ENCODE measurements at regions not wholly inside any gene's neighbourhood (a gene's known extent, or its start where the extent isn't known, plus 50 kb on each side); places are given as distances from the start of the nearest gene placed in this dataset.

DNA sequence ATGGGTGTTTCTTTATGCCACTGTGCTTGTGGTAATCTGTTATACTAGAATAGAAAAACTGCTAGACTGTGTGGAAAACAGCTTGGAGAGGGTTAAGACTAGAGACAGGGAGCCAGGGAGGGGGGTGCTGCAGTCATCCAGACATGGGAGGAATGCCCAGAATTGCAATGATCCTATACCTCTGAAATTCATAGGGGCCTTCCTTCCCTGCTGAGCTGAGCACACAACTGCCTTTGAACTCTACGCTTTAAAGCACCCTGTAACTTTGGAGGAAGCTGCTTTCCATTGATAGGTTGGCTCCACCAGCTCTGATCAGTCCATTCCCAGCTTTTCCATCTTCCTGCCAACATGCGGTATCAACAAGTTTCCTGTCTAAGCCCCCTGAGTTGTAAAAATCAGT, 155.9 kb upstream of the RASGEF1B start:
- Mint-ChIP-seq H3K4me3 (no peak overlapping the region), H3K27me3 (ENCODE audit: low read depth in 3 of 3) (peaks cover 0 to 2% (median 2%) of the 10 kb centered on the region in 3 donors), H3K4me1 (peaks cover 13% of the 10 kb centered on the region), H3K36me3 (no peaks in the 10 kb centered on the region), H3K9me3 (no peaks in the 10 kb centered on the region), H3K27ac (peak overlapping the region in 1 of 7 donors; percentile 37)
- TF ChIP-seq CTCF (IDR thresholded peaks at IDR 0.05): no peak
- H3K9ac ChIP-seq (ENCODE audit: insufficient read depth, low read length, poor library complexity, severe bottlenecking): no peak overlapping the region
- DNase-seq: no peak
- WGBS (ENCODE audit: insufficient coverage): 100% methylated on average over 1 of the region's 2 CpGs
- H3K4me3 ChIP-seq (replicated peaks in 1 of 3; ENCODE audit: low read depth in 2 of 3, low read length in 3 of 3): no peak overlapping the region
- no peak overlapping the region for H3K4me2 ChIP-seq (replicated peaks; ENCODE audit: extremely low read depth, low read length, poor library complexity, severe bottlenecking)
- no peak overlapping the region for H3K27ac ChIP-seq (ENCODE audit: low read depth in 1 of 2, low read length in 2 of 2)
- no peaks in the 10 kb centered on the region for H3K9me3 ChIP-seq (replicated peaks in 1 of 2; ENCODE audit: control insufficient read depth in 1 of 2, insufficient read depth in 1 of 2, low read length in 2 of 2)
- no peaks in the 10 kb centered on the region for H3K79me2 ChIP-seq (ENCODE audit: insufficient read depth, low read length)
- intact Hi-C loops (cut with micrococcal nuclease): no loop called here
- H3K36me3 ChIP-seq (replicated peaks in 1 of 2; ENCODE audit: control insufficient read depth in 1 of 2, insufficient read depth in 2 of 2, low read length in 2 of 2): no peaks in the 10 kb centered on the region
- H2AFZ ChIP-seq (ENCODE audit: insufficient read depth, low read depth, low read length, poor library complexity, severe bottlenecking): no peak overlapping the region
- H3K27me3 ChIP-seq (ENCODE audit: control insufficient read depth in 2 of 2, insufficient read depth in 2 of 2, low read length in 2 of 2): no peaks in the 10 kb centered on the region
- peaks cover 0 to 7% of the 10 kb centered on the region in 2 donors for H3K4me1 ChIP-seq (ENCODE audit: control insufficient read depth in 1 of 2, insufficient read depth in 2 of 2, low read length in 2 of 2)
- no peaks in the 10 kb centered on the region for H4K20me1 ChIP-seq (ENCODE audit: insufficient read depth, low read length)

DNA sequence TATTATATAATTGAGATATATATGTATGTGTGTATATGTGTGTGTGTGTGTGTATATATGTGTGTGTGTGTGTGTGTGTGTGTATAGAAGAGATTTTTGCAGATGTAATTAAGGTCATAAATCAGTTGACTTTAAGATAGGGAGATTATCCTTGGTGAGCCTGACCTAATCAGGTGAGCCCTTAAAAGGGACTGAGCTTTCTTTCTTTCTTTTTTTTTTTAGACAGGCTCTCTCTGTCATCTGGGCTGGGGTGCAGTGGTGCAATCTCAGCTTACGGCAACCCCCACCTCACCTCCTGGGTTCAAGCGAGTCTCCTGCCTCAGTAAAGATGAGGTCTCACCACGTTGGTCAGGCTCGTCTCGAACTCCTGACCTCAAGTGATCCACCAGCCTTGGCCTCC, 155.1 kb upstream of the RASGEF1B start:
- no peaks in the 10 kb centered on the region for H3K9me3 ChIP-seq (replicated peaks in 1 of 2; ENCODE audit: control insufficient read depth in 1 of 2, insufficient read depth in 1 of 2, low read length in 2 of 2)
- H3K4me1 ChIP-seq (ENCODE audit: control insufficient read depth in 1 of 2, insufficient read depth in 2 of 2, low read length in 2 of 2): peaks cover 0 to 7% of the 10 kb centered on the region in 2 donors
- peaks cover 0 to 2% (median 2%) of the 10 kb centered on the region in 3 donors for H3K27me3 Mint-ChIP-seq (ENCODE audit: low read depth in 3 of 3)
- H3K4me3 ChIP-seq (replicated peaks in 1 of 3; ENCODE audit: low read depth in 2 of 3, low read length in 3 of 3): no peak overlapping the region
- no peak overlapping the region for H2AFZ ChIP-seq (ENCODE audit: insufficient read depth, low read depth, low read length, poor library complexity, severe bottlenecking)
- no peak overlapping the region for H3K4me3 Mint-ChIP-seq
- peaks cover 10% of the 10 kb centered on the region for H3K4me1 Mint-ChIP-seq
- intact Hi-C loops (cut with micrococcal nuclease): no loop called here
- H3K36me3 ChIP-seq (replicated peaks in 1 of 2; ENCODE audit: control insufficient read depth in 1 of 2, insufficient read depth in 2 of 2, low read length in 2 of 2): no peaks in the 10 kb centered on the region
- DNase-seq: no peak
- H4K20me1 ChIP-seq (ENCODE audit: insufficient read depth, low read length): no peaks in the 10 kb centered on the region
- H3K9me3 Mint-ChIP-seq: no peaks in the 10 kb centered on the region
- no peak overlapping the region for H3K27ac ChIP-seq (ENCODE audit: low read depth in 1 of 2, low read length in 2 of 2)
- WGBS (ENCODE audit: insufficient coverage): no CpG with 5 or more reads among the region's 5 CpGs
- H3K27me3 ChIP-seq (ENCODE audit: control insufficient read depth in 2 of 2, insufficient read depth in 2 of 2, low read length in 2 of 2): no peaks in the 10 kb centered on the region
- no peak overlapping the region for H3K4me2 ChIP-seq (replicated peaks; ENCODE audit: extremely low read depth, low read length, poor library complexity, severe bottlenecking)
- no peaks in the 10 kb centered on the region for H3K79me2 ChIP-seq (ENCODE audit: insufficient read depth, low read length)
- no peak overlapping the region for H3K9ac ChIP-seq (ENCODE audit: insufficient read depth, low read length, poor library complexity, severe bottlenecking)
- H3K36me3 Mint-ChIP-seq: no peaks in the 10 kb centered on the region
- no peak overlapping the region for H3K27ac Mint-ChIP-seq
- TF ChIP-seq CTCF (IDR thresholded peaks at IDR 0.05): no peak

Data from CD14-positive monocyte (primary cell).